WTC11 (cell line): ENCODE measurements at regions not wholly inside any gene's neighbourhood (a gene's known extent, or its start where the extent isn't known, plus 50 kb on each side); places are given as distances from the start of the nearest gene placed in this dataset.

Experiments
- ATAC-seq: fragments of 200-7000 bp; cut with Tn5 transposase; 2 replicates; pipeline ENCODE4 v1.10.0; 2021; ENCODE audit warnings: mild to moderate bottlenecking, moderate library complexity
- CTCF ChIA-PET: fragments of 300-600 bp; sonication (Branson Sonifier 250); formaldehyde crosslinking; loops from one replicate; lab custom pipeline; 2021; ENCODE audit warnings: antibody characterized with exemption; lab: Charles Lee
- POLR2A ChIA-PET: fragments of 350-600 bp; sonication (Branson Sonifier 250); formaldehyde crosslinking; loops from one replicate; lab custom pipeline; 2021; ENCODE audit warnings: antibody characterized with exemption; lab: Charles Lee
- DNase-seq: peaks from one replicate; pipeline ENCODE4 v3.0.0; 2021; ENCODE audit warnings: low spot score
- H3K27ac Mint-ChIP-seq: 2 replicates; pipeline ENCODE4 v1.8.0; 2021; ENCODE audit warnings: mixed read lengths
- H3K27me3 Mint-ChIP-seq: 2 replicates; pipeline ENCODE4 v1.8.0; 2021; ENCODE audit warnings: low read depth, mild to moderate bottlenecking, moderate library complexity, mixed read lengths
- H3K36me3 Mint-ChIP-seq: 2 replicates; pipeline ENCODE4 v1.8.0; 2021; ENCODE audit warnings: mixed read lengths
- H3K4me1 Mint-ChIP-seq: 2 replicates; pipeline ENCODE4 v1.8.0; 2022; ENCODE audit warnings: mixed read lengths
- H3K4me3 Mint-ChIP-seq: 2 replicates; pipeline ENCODE4 v1.8.0; 2021; ENCODE audit warnings: mild to moderate bottlenecking, moderate library complexity, mixed read lengths
- H3K9me3 Mint-ChIP-seq: 2 replicates; pipeline ENCODE4 v1.8.0; 2021; ENCODE audit warnings: mixed read lengths
- CREM ChIP-seq: sonication (generic); formaldehyde crosslinking; IDR thresholded peaks from 2 replicates; pipeline ENCODE4 v1.8.1; 2022; ENCODE audit warnings: mild to moderate bottlenecking, missing genetic modification reagents, moderate library complexity
- FOXJ3 ChIP-seq: sonication (generic); formaldehyde crosslinking; IDR thresholded peaks from 2 replicates; pipeline ENCODE4 v1.9.0; 2021; ENCODE audit warnings: missing genetic modification reagents, mild to moderate bottlenecking, borderline replicate concordance
- FOXK1 ChIP-seq: sonication (generic); formaldehyde crosslinking; IDR thresholded peaks from 2 replicates; pipeline ENCODE4 v1.8.0; 2022; ENCODE audit warnings: mild to moderate bottlenecking, moderate library complexity, missing genetic modification reagents
- KAT7 ChIP-seq: sonication (generic); formaldehyde crosslinking; IDR thresholded peaks from 2 replicates; pipeline ENCODE4 v1.8.1; 2023; ENCODE audit warnings: missing genetic modification reagents, mild to moderate bottlenecking, borderline replicate concordance
- OVOL2 ChIP-seq: fragments of 250-450 bp; sonication (Bioruptor Pico); IDR thresholded peaks from 2 replicates; pipeline ENCODE4 v1.9.0; 2021; ENCODE audit warnings: mild to moderate bottlenecking, borderline replicate concordance
- PRRX2 ChIP-seq: fragments of 250-450 bp; sonication (Bioruptor Pico); IDR thresholded peaks from 2 replicates; pipeline ENCODE4 v1.8.0; 2021; ENCODE audit warnings: mild to moderate bottlenecking
- SOX15 ChIP-seq: fragments of 250-450 bp; sonication (Bioruptor Pico); IDR thresholded peaks from 2 replicates; pipeline ENCODE4 v1.9.0; 2021; ENCODE audit warnings: mild to moderate bottlenecking
- SP1 ChIP-seq: sonication (generic); formaldehyde crosslinking; conservative IDR thresholded peaks from 2 replicates; pipeline ENCODE4 v1.8.1; 2022; ENCODE audit warnings: missing genetic modification reagents
- TEAD4 ChIP-seq: sonication (generic); formaldehyde crosslinking; IDR thresholded peaks from 2 replicates; pipeline ENCODE4 v1.8.0; 2022; ENCODE audit warnings: mild to moderate bottlenecking, missing genetic modification reagents
- TP53 ChIP-seq: sonication (generic); formaldehyde crosslinking; IDR thresholded peaks from 2 replicates; pipeline ENCODE4 v1.8.1; 2023; ENCODE audit warnings: mild to moderate bottlenecking, missing genetic modification reagents
- TF ChIP-seq, protein P1 (sequence below): fragments of 200-600 bp; IDR thresholded peaks from 2 replicates; pipeline ENCODE4 v1.8.0; 2022; ENCODE audit warnings: antibody characterized with exemption
- TF ChIP-seq, protein P2 (sequence below): fragments of 250-450 bp; sonication (Bioruptor Pico); IDR thresholded peaks from 2 replicates; pipeline ENCODE4 v1.9.0; 2021; ENCODE audit warnings: mild to moderate bottlenecking
- TF ChIP-seq, protein P3 (sequence below): sonication (generic); formaldehyde crosslinking; IDR thresholded peaks from 2 replicates; pipeline ENCODE4 v1.8.1; 2023; ENCODE audit warnings: mild to moderate bottlenecking, missing genetic modification reagents
- TF ChIP-seq, protein P4 (sequence below): sonication (generic); formaldehyde crosslinking; conservative IDR thresholded peaks from 2 replicates; pipeline ENCODE4 v1.8.1; 2023; ENCODE audit warnings: mild to moderate bottlenecking, low read depth, missing genetic modification reagents, moderate library complexity
- TF ChIP-seq, protein P5 (sequence below): sonication (generic); formaldehyde crosslinking; IDR thresholded peaks from 2 replicates; pipeline ENCODE4 v1.8.0; 2022; ENCODE audit warnings: missing genetic modification reagents

DNA sequence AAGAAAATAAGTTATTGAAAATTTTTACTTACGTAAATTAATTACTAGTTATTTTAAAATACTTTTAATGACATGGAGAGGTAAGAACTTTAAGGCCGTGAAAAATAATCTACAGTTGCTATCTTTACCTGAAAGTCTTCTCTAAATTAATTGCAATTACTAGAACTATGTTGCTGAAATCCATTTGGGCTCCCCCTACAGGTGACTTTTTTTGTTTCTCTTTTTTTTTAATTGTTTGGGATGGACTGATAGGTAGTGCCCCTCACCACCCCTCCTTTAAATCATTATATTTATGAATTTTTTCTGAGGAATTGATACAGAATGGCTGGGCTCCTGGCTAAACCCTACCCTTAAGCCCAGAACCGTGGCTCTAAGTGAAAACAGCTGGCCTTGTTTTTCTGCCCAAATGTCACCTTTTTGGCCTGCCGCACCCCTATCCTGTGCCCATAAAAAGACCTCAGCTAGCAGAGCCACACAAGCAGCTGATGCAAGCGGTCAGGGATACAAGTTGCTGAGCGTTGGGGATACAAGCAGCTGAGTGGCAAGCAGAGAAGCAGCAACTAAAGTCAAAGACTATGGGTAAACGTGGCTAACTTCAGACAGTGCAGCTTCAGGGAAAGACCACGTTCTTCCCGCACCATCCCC, 315.2 kb upstream of the ACO1 start:
- Mint-ChIP-seq H3K27me3 (no peaks in the 10 kb centered on the region), H3K36me3 (no peaks in the 10 kb centered on the region), H3K9me3 (no peaks in the 10 kb centered on the region), H3K27ac (no peak overlapping the region), H3K4me3 (no peak overlapping the region), H3K4me1 (peaks cover 8% of the 10 kb centered on the region)
- ATAC-seq (peak; percentile 82), DNase-seq (peak; percentile 11)
- TF ChIP-seq, protein P1, sequence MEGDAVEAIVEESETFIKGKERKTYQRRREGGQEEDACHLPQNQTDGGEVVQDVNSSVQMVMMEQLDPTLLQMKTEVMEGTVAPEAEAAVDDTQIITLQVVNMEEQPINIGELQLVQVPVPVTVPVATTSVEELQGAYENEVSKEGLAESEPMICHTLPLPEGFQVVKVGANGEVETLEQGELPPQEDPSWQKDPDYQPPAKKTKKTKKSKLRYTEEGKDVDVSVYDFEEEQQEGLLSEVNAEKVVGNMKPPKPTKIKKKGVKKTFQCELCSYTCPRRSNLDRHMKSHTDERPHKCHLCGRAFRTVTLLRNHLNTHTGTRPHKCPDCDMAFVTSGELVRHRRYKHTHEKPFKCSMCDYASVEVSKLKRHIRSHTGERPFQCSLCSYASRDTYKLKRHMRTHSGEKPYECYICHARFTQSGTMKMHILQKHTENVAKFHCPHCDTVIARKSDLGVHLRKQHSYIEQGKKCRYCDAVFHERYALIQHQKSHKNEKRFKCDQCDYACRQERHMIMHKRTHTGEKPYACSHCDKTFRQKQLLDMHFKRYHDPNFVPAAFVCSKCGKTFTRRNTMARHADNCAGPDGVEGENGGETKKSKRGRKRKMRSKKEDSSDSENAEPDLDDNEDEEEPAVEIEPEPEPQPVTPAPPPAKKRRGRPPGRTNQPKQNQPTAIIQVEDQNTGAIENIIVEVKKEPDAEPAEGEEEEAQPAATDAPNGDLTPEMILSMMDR, result 0 out of 2 replicates have a peak, but pooled peaks have one; percentile 27
- TF ChIP-seq FOXK1, result no peak
- TF ChIP-seq KAT7 (CRISPR knock-in tag), result no peak
- ChIA-PET POLR2A (no interaction called here), CTCF (interaction anchor here (1.0 to 1.9 kb wide), 7 partner anchors 12 to 182 kb away, joined by 3 to 4 read pairs (median 3); no protein-coding TSS in a partner anchor)

DNA sequence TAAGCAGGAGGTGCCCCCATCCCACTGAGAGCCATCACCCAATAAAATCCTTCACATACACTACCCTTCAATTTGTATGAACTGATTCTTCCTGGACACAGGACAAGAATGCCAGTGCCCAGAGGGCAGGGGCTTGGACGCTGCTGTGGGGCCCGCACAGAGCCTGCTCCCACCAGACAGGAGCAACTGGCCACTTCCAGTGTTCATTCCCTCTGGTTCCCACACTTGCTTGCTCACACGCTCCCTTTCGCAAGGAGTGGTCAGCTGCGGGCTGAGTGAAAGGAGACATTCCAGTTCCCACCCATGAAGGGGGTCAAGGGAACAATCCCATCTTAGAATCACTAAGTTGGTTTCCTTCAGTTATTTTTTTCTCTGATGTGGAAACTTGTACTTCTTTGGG, 314.5 kb upstream of the ACO1 start:
- no peak overlapping the region for H3K4me3 Mint-ChIP-seq
- no peaks in the 10 kb centered on the region for H3K27me3 Mint-ChIP-seq
- no peak for TF ChIP-seq OVOL2 (CRISPR knock-in tag)
- no peak for TF ChIP-seq PRRX2
- no peak for ATAC-seq
- H3K27ac Mint-ChIP-seq, result no peak overlapping the region
- CTCF ChIA-PET, result interaction anchor here (1.0 to 1.9 kb wide), 3 partner anchors 16 to 182 kb away, joined by 3 to 4 read pairs (median 4); no protein-coding TSS in a partner anchor
- DNase-seq, result no peak
- peaks cover 6% of the 10 kb centered on the region for H3K9me3 Mint-ChIP-seq
- peaks cover 8% of the 10 kb centered on the region for H3K4me1 Mint-ChIP-seq
- POLR2A ChIA-PET, result no interaction called here
- H3K36me3 Mint-ChIP-seq, result peaks cover 5% of the 10 kb centered on the region

DNA sequence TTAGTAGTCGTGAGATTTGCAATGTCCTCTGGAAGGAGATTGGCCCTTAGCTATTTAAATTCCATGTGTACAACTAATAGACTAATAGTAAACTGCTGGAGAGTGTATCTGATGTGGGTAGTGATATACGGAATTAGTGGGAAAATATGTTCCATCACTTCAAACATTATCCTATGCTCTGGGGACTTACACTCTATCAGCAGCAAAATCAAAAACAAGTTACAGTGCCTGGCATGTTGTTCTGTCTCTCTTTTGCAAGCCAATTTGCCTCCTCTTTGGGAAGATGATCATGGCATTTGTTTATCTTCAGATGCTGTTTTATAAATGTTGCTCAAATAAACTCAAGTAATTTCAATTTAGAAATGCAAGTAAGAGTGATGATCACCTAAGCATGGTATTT, 311.9 kb upstream of the ACO1 start:
- Mint-ChIP-seq H3K4me3 (no peak overlapping the region), H3K9me3 (peaks cover 13% of the 10 kb centered on the region)
- TF ChIP-seq SOX15 (CRISPR knock-in tag), result no peak
- TF ChIP-seq, protein P2, sequence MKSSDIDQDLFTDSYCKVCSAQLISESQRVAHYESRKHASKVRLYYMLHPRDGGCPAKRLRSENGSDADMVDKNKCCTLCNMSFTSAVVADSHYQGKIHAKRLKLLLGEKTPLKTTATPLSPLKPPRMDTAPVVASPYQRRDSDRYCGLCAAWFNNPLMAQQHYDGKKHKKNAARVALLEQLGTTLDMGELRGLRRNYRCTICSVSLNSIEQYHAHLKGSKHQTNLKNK (CRISPR knock-in tag), result no peak

DNA sequence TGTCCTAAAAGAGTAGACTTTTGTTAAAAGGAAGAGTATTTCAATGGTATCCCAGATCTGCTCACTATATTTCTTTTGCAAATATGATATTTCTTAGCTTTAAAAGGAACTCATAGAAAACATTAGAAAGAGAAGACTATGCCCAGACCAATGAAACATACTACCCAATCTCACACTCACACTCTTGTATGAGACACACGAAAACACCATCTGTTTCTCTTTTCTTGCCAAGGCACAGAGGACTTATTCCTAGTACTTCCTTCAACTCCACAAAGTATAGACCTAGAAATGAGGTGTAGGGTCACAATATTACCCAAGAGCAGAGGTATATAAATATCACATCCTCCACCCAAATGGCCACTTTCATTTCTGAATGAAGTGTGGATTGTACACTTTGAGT, 292.4 kb upstream of the ACO1 start:
- no peak overlapping the region for H3K27ac Mint-ChIP-seq
- no peaks in the 10 kb centered on the region for H3K4me1 Mint-ChIP-seq
- POLR2A ChIA-PET, result no interaction called here
- TF ChIP-seq CREM, result no peak
- TF ChIP-seq, protein P3, sequence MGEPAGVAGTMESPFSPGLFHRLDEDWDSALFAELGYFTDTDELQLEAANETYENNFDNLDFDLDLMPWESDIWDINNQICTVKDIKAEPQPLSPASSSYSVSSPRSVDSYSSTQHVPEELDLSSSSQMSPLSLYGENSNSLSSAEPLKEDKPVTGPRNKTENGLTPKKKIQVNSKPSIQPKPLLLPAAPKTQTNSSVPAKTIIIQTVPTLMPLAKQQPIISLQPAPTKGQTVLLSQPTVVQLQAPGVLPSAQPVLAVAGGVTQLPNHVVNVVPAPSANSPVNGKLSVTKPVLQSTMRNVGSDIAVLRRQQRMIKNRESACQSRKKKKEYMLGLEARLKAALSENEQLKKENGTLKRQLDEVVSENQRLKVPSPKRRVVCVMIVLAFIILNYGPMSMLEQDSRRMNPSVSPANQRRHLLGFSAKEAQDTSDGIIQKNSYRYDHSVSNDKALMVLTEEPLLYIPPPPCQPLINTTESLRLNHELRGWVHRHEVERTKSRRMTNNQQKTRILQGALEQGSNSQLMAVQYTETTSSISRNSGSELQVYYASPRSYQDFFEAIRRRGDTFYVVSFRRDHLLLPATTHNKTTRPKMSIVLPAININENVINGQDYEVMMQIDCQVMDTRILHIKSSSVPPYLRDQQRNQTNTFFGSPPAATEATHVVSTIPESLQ (CRISPR knock-in tag), result no peak
- no peak for TF ChIP-seq FOXK1
- TF ChIP-seq, protein P4, sequence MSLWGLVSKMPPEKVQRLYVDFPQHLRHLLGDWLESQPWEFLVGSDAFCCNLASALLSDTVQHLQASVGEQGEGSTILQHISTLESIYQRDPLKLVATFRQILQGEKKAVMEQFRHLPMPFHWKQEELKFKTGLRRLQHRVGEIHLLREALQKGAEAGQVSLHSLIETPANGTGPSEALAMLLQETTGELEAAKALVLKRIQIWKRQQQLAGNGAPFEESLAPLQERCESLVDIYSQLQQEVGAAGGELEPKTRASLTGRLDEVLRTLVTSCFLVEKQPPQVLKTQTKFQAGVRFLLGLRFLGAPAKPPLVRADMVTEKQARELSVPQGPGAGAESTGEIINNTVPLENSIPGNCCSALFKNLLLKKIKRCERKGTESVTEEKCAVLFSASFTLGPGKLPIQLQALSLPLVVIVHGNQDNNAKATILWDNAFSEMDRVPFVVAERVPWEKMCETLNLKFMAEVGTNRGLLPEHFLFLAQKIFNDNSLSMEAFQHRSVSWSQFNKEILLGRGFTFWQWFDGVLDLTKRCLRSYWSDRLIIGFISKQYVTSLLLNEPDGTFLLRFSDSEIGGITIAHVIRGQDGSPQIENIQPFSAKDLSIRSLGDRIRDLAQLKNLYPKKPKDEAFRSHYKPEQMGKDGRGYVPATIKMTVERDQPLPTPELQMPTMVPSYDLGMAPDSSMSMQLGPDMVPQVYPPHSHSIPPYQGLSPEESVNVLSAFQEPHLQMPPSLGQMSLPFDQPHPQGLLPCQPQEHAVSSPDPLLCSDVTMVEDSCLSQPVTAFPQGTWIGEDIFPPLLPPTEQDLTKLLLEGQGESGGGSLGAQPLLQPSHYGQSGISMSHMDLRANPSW (CRISPR knock-in tag), result no peak
- no peak for TF ChIP-seq TP53 (CRISPR knock-in tag)
- no peak for TF ChIP-seq FOXJ3 (CRISPR knock-in tag)
- TF ChIP-seq SP1, result no peak
- TF ChIP-seq, protein P5, sequence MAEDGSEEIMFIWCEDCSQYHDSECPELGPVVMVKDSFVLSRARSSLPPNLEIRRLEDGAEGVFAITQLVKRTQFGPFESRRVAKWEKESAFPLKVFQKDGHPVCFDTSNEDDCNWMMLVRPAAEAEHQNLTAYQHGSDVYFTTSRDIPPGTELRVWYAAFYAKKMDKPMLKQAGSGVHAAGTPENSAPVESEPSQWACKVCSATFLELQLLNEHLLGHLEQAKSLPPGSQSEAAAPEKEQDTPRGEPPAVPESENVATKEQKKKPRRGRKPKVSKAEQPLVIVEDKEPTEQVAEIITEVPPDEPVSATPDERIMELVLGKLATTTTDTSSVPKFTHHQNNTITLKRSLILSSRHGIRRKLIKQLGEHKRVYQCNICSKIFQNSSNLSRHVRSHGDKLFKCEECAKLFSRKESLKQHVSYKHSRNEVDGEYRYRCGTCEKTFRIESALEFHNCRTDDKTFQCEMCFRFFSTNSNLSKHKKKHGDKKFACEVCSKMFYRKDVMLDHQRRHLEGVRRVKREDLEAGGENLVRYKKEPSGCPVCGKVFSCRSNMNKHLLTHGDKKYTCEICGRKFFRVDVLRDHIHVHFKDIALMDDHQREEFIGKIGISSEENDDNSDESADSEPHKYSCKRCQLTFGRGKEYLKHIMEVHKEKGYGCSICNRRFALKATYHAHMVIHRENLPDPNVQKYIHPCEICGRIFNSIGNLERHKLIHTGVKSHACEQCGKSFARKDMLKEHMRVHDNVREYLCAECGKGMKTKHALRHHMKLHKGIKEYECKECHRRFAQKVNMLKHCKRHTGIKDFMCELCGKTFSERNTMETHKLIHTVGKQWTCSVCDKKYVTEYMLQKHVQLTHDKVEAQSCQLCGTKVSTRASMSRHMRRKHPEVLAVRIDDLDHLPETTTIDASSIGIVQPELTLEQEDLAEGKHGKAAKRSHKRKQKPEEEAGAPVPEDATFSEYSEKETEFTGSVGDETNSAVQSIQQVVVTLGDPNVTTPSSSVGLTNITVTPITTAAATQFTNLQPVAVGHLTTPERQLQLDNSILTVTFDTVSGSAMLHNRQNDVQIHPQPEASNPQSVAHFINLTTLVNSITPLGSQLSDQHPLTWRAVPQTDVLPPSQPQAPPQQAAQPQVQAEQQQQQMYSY (CRISPR knock-in tag), result no peak
- no peak for TF ChIP-seq TEAD4 (CRISPR knock-in tag)

More for the DNA sequence above, 311.9 kb upstream of the ACO1 start:
- POLR2A ChIA-PET, result no interaction called here
- Mint-ChIP-seq H3K4me1 (no peaks in the 10 kb centered on the region), H3K36me3 (peaks cover 10% of the 10 kb centered on the region), H3K27me3 (no peaks in the 10 kb centered on the region), H3K27ac (no peak overlapping the region)
- DNase-seq (no peak), ATAC-seq (no peak)
- CTCF ChIA-PET, result no interaction called here

More for the DNA sequence above, 292.4 kb upstream of the ACO1 start:
- H3K9me3 Mint-ChIP-seq, result peaks cover 9% of the 10 kb centered on the region
- no peak for DNase-seq
- no peaks in the 10 kb centered on the region for H3K27me3 Mint-ChIP-seq
- H3K36me3 Mint-ChIP-seq, result peaks cover 3% of the 10 kb centered on the region; the same call in 1 of the 2 replicates
- CTCF ChIA-PET, result no interaction called here
- H3K4me3 Mint-ChIP-seq, result no peak overlapping the region
- no peak for ATAC-seq
